B cell (primary cell): ENCODE measurements at regions not wholly inside any gene's neighbourhood (a gene's known extent, or its start where the extent isn't known, plus 50 kb on each side); places are given as distances from the start of the nearest gene placed in this dataset.

Experiments used
- ATAC-seq: fragments of 200-7000 bp; cut with Tn5 transposase; one replicate; pipeline ENCODE4 v1.10.0; 2021; ENCODE audit warnings: low read depth, mild to moderate bottlenecking, moderate number of reproducible peaks, moderate library complexity
- CTCF ChIA-PET: fragments of 350-600 bp; sonication (Branson Sonifier 250); formaldehyde crosslinking; loops from one replicate; lab custom pipeline; 2021; ENCODE audit warnings: antibody characterized with exemption, inconsistent platforms; lab: Charles Lee
- POLR2A ChIA-PET: fragments of 350-600 bp; sonication (Branson Sonifier 250); formaldehyde crosslinking; loops from one replicate; lab custom pipeline; 2021; ENCODE audit warnings: antibody characterized with exemption; lab: Charles Lee
- DNase-seq: peaks from one replicate; pipeline ENCODE4 v3.0.0; 2013
- H2AFZ ChIP-seq: 2 replicates; pipeline ENCODE4 v1.6.1; 2012; ENCODE audit warnings: mild to moderate bottlenecking, low read depth, low read length; ENCODE audit not compliant: insufficient read depth, poor library complexity, severe bottlenecking
- H3K27ac ChIP-seq, 2 donors: 1 replicate in 1 of 2; 2 replicates in 1 of 2; pipeline ENCODE4 v1.5.1; 2012 to 2013; ENCODE audit warnings: low read length in 2 of 2, mild to moderate bottlenecking in 2 of 2, moderate library complexity in 1 of 2
- H3K27me3 ChIP-seq, 4 experiments: fragments of 200-600 bp in 1 of 4; sonication (generic) in 1 of 4; replicated peaks in 1 of 4; 1 replicate in 2 of 4; 2 replicates in 2 of 4; pipeline versions ENCODE4 v1.6.1 to v1.7.0; 2013 to 2016; ENCODE audit warnings: low read length in 3 of 4, mild to moderate bottlenecking in 2 of 4, mixed read lengths in 1 of 4, moderate library complexity in 1 of 4; ENCODE audit not compliant: insufficient read depth in 4 of 4, control insufficient read depth in 3 of 4; ENCODE audit errors: control extremely low read depth in 1 of 4
- H3K36me3 ChIP-seq, 2 experiments: replicated peaks in 1 of 2; 1 replicate in 1 of 2; 2 replicates in 1 of 2; pipeline versions ENCODE4 v1.6.1 to v1.7.1; 2013; ENCODE audit warnings: low read length in 1 of 2; ENCODE audit not compliant: insufficient read depth in 2 of 2, control insufficient read depth in 1 of 2; ENCODE audit errors: control extremely low read depth in 1 of 2, extremely low read depth in 1 of 2
- H3K4me1 ChIP-seq, 2 donors: fragments of 200-600 bp in 1 of 2; sonication (generic) in 1 of 2; 1 replicate in 1 of 2; 2 replicates in 1 of 2; pipeline versions ENCODE4 v1.5.1 to v1.6.1; 2013 to 2017; ENCODE audit warnings: low read length in 2 of 2; ENCODE audit not compliant: control insufficient read depth in 2 of 2, insufficient read depth in 2 of 2
- H3K4me2 ChIP-seq: replicated peaks from 2 replicates; pipeline ENCODE3; 2012; ENCODE audit warnings: mild to moderate bottlenecking, low read depth, low read length; ENCODE audit not compliant: poor library complexity, severe bottlenecking
- H3K4me3 ChIP-seq, 5 experiments: fragments of 200-600 bp in 1 of 5; sonication (generic) in 1 of 5; 1 replicate in 3 of 5; 2 replicates in 2 of 5; pipeline versions ENCODE4 v1.5.1 to v1.7.0; 2011 to 2016; ENCODE audit warnings: low read length in 4 of 5, mild to moderate bottlenecking in 4 of 5, low read depth in 2 of 5, control low read depth in 1 of 5, moderate library complexity in 1 of 5; ENCODE audit not compliant: insufficient read depth in 1 of 5; ENCODE audit errors: control extremely low read depth in 1 of 5, extremely low read depth in 1 of 5
- H3K79me2 ChIP-seq: fragments of 200-600 bp; sonication (generic); one replicate; pipeline ENCODE4 v1.6.0; 2016; ENCODE audit warnings: low read length; ENCODE audit not compliant: control insufficient read depth, insufficient read depth
- H3K9ac ChIP-seq: fragments of 200-600 bp; sonication (generic); 2 replicates; pipeline ENCODE4 v1.6.1; 2017; ENCODE audit warnings: mild to moderate bottlenecking, low read length, moderate library complexity
- H3K9me3 ChIP-seq, 3 donors: one replicate each; pipeline versions ENCODE4 v1.6.1 to v1.7.1; 2013; ENCODE audit warnings: low read length in 2 of 3; ENCODE audit not compliant: control insufficient read depth in 2 of 3, insufficient read depth in 1 of 3; ENCODE audit errors: control extremely low read depth in 1 of 3
- H4K20me1 ChIP-seq: 2 replicates; pipeline ENCODE4 v1.6.0; 2012; ENCODE audit warnings: mild to moderate bottlenecking, low read length; ENCODE audit not compliant: insufficient read depth, control insufficient read depth, poor library complexity, severe bottlenecking
- H3K27ac Mint-ChIP-seq: one replicate; pipeline ENCODE4 v1.8.0; 2021; ENCODE audit warnings: mixed read lengths
- H3K27me3 Mint-ChIP-seq: one replicate; pipeline ENCODE4 v1.8.0; 2021; ENCODE audit warnings: mixed read lengths
- H3K4me1 Mint-ChIP-seq: one replicate; pipeline ENCODE4 v1.8.0; 2021; ENCODE audit warnings: mixed read lengths
- H3K4me3 Mint-ChIP-seq: one replicate; pipeline ENCODE4 v1.8.0; 2021; ENCODE audit warnings: mixed read lengths
- H3K9me3 Mint-ChIP-seq: one replicate; pipeline ENCODE4 v1.8.0; 2022; ENCODE audit warnings: mixed read lengths; ENCODE audit not compliant: insufficient read depth
- CTCF ChIP-seq: fragments of 200-600 bp; IDR thresholded peaks from one replicate; pipeline ENCODE4 v1.8.0; 2022; ENCODE audit warnings: antibody characterized with exemption, mild to moderate bottlenecking
- EZH2 ChIP-seq: IDR thresholded peaks from 2 replicates; pipeline ENCODE4 v1.6.1; 2012; ENCODE audit warnings: borderline replicate concordance, low read depth, mild to moderate bottlenecking, moderate library complexity, low read length; ENCODE audit not compliant: insufficient read depth, poor library complexity, severe bottlenecking
- WGBS: methylation state at CpG from one replicate; pipeline ENCODE4 v1.1.5; 2013; ENCODE audit warnings: missing lambda C conversion rate; ENCODE audit not compliant: insufficient coverage; 5-methylcytosine and 5-hydroxymethylcytosine counted together
- intact Hi-C: fragments of 100-400 bp; cut with micrococcal nuclease; formaldehyde crosslinking; loops from one replicate; pipeline ENCODE4 v1.10.0; 2022

GRCh38 chr13:40285634-40286033, 380.8 kb downstream of the FOXO1 start:
- TF ChIP-seq EZH2 (no peak), CTCF (no peak)
- no peaks in the 10 kb centered on the region for H4K20me1 ChIP-seq
- Mint-ChIP-seq H3K27ac (no peak overlapping the region), H3K4me1 (no peaks in the 10 kb centered on the region), H3K9me3 (no peaks in the 10 kb centered on the region), H3K4me3 (no peak overlapping the region), H3K27me3 (no peaks in the 10 kb centered on the region)
- ChIA-PET CTCF (no interaction called here), POLR2A (no interaction called here)
- no peaks in the 10 kb centered on the region for H3K9me3 ChIP-seq
- ATAC-seq: no peak
- H3K27me3 ChIP-seq: no peaks in the 10 kb centered on the region
- H3K9ac ChIP-seq: no peak overlapping the region
- no peaks in the 10 kb centered on the region for H3K79me2 ChIP-seq
- no peak overlapping the region for H3K4me2 ChIP-seq
- no peak overlapping the region for H2AFZ ChIP-seq
- H3K36me3 ChIP-seq: no peaks in the 10 kb centered on the region
- H3K4me1 ChIP-seq: no peaks in the 10 kb centered on the region
- no peak overlapping the region for H3K4me3 ChIP-seq
- no peak overlapping the region for H3K27ac ChIP-seq
- DNase-seq: no peak
- intact Hi-C loops: no loop called here

GRCh38 chr13:40287428-40287827, 379.0 kb downstream of the FOXO1 start:
- POLR2A ChIA-PET: no interaction called here
- no peak overlapping the region for H3K4me2 ChIP-seq
- H3K27ac Mint-ChIP-seq: no peak overlapping the region
- H3K79me2 ChIP-seq: no peaks in the 10 kb centered on the region
- H3K27me3 ChIP-seq: no peaks in the 10 kb centered on the region
- H3K9me3 ChIP-seq: no peaks in the 10 kb centered on the region
- no peaks in the 10 kb centered on the region for H3K9me3 Mint-ChIP-seq
- H3K4me3 Mint-ChIP-seq: no peak overlapping the region
- H4K20me1 ChIP-seq: no peaks in the 10 kb centered on the region
- H3K4me1 Mint-ChIP-seq: no peaks in the 10 kb centered on the region
- no peak overlapping the region for H3K27ac ChIP-seq
- ATAC-seq (no peak), DNase-seq (no peak)
- intact Hi-C loops: no loop called here
- no peak overlapping the region for H3K4me3 ChIP-seq
- TF ChIP-seq CTCF (no peak), EZH2 (no peak)
- CTCF ChIA-PET: interaction anchor here (0.9 kb wide), 1 partner anchor 369 kb away, joined by 3 read pairs; no protein-coding TSS in a partner anchor
- H3K4me1 ChIP-seq: no peaks in the 10 kb centered on the region
- no peak overlapping the region for H3K9ac ChIP-seq
- H3K36me3 ChIP-seq: no peaks in the 10 kb centered on the region
- H3K27me3 Mint-ChIP-seq: no peaks in the 10 kb centered on the region
- WGBS: 93% methylated on average over 3 of the region's 4 CpGs
- H2AFZ ChIP-seq: no peak overlapping the region
